HL-60 (cell line): ENCODE measurements at regions not wholly inside any gene's neighbourhood (a gene's known extent, or its start where the extent isn't known, plus 50 kb on each side); places are given as distances from the start of the nearest gene placed in this dataset.

Experiments used
- CTCF ChIP-seq: IDR thresholded peaks from one replicate; pipeline ENCODE4 v1.5.1; 2011; ENCODE audit warnings: low read length, control low read depth, inconsistent platforms; ENCODE audit not compliant: insufficient read depth
- GABPA ChIP-seq: IDR thresholded peaks from 2 replicates; pipeline ENCODE4 v1.6.1; 2012; ENCODE audit warnings: low read depth
- POLR2AphosphoS5 ChIP-seq: IDR thresholded peaks from 2 replicates; pipeline ENCODE4 v1.6.1; 2012; ENCODE audit warnings: low read depth
- REST ChIP-seq: IDR thresholded peaks from 2 replicates; pipeline ENCODE4 v1.6.1; 2012; ENCODE audit warnings: low read depth; ENCODE audit not compliant: insufficient replicate concordance
- SPI1 ChIP-seq: IDR thresholded peaks from 2 replicates; pipeline ENCODE4 v1.6.1; 2012; ENCODE audit warnings: low read depth, mild to moderate bottlenecking, borderline replicate concordance

- TF ChIP-seq CTCF = no peak
- no peak for TF ChIP-seq POLR2AphosphoS5
- no peak for TF ChIP-seq GABPA
- TF ChIP-seq REST = no peak
- TF ChIP-seq SPI1 = no peak
These were observed 109.8 kb upstream of the TMEM170B start for GRCh38 chr6:11427723-11428245.
